PFSK-1 (cell line): ENCODE measurements at regions not wholly inside any gene's neighbourhood (a gene's known extent, or its start where the extent isn't known, plus 50 kb on each side); places are given as distances from the start of the nearest gene placed in this dataset.

Experiments used
- FOXP2 ChIP-seq: optimal IDR thresholded peaks from 2 replicates; pipeline ENCODE3; 2011; ENCODE audit warnings: borderline replicate concordance, control low read depth, inconsistent platforms; ENCODE audit not compliant: insufficient read depth; ENCODE audit errors: extremely low read length, extremely low read depth
- POLR2AphosphoS5 ChIP-seq: IDR thresholded peaks from 2 replicates; pipeline ENCODE4 v1.6.1; 2012; ENCODE audit warnings: low read depth, mild to moderate bottlenecking, control low read depth, low read length, moderate library complexity
- REST ChIP-seq, 2 experiments: IDR thresholded peaks; 2 replicates each; pipeline versions ENCODE4 v1.6.1 to v1.8.0; 2011 to 2012; ENCODE audit warnings: low read depth in 2 of 2, low read length in 2 of 2, control low read depth in 1 of 2, inconsistent platforms in 1 of 2, mild to moderate bottlenecking in 1 of 2, moderate library complexity in 1 of 2; ENCODE audit not compliant: insufficient read depth in 1 of 2
- SIN3A ChIP-seq: IDR thresholded peaks from 2 replicates; pipeline ENCODE4 v1.6.1; 2012; ENCODE audit warnings: mild to moderate bottlenecking, low read length, moderate library complexity, borderline replicate concordance; ENCODE audit not compliant: insufficient read depth
- TAF1 ChIP-seq: IDR thresholded peaks from 2 replicates; pipeline ENCODE4 v1.6.1; 2012; ENCODE audit warnings: low read length, control low read depth, borderline replicate concordance; ENCODE audit not compliant: insufficient read depth

GRCh38 chr1:39089931-39090521 lies 63.9 kb downstream of the NDUFS5 start:
- TF ChIP-seq FOXP2 (no peak), TAF1 (peak; percentile 61; the same call in 1 of the 2 replicates), SIN3A (0 out of 2 replicates have a peak, but pooled peaks have one; percentile 33), POLR2AphosphoS5 (peak; percentile 43; the same call in 1 of the 2 replicates), REST (IDR thresholded peaks at IDR 0.05; ENCODE audit: insufficient read depth in 1 of 2, low read depth in 2 of 2, low read length in 2 of 2) (no peak)

GRCh38 chr1:39090757-39091380 lies 64.7 kb downstream of the NDUFS5 start:
- TF ChIP-seq REST (IDR thresholded peaks at IDR 0.05; ENCODE audit: insufficient read depth in 1 of 2, low read depth in 2 of 2, low read length in 2 of 2): no peak
- no peak for TF ChIP-seq TAF1
- TF ChIP-seq POLR2AphosphoS5: no peak
- TF ChIP-seq SIN3A: no peak
- no peak for TF ChIP-seq FOXP2

- TF ChIP-seq REST (IDR thresholded peaks at IDR 0.05; ENCODE audit: insufficient read depth in 1 of 2, low read depth in 2 of 2, low read length in 2 of 2) (no peak), SIN3A (no peak), TAF1 (no peak), POLR2AphosphoS5 (no peak), FOXP2 (no peak)
Observed at GRCh38 chr1:39091845-39092645, 65.9 kb downstream of the NDUFS5 start.

DNA sequence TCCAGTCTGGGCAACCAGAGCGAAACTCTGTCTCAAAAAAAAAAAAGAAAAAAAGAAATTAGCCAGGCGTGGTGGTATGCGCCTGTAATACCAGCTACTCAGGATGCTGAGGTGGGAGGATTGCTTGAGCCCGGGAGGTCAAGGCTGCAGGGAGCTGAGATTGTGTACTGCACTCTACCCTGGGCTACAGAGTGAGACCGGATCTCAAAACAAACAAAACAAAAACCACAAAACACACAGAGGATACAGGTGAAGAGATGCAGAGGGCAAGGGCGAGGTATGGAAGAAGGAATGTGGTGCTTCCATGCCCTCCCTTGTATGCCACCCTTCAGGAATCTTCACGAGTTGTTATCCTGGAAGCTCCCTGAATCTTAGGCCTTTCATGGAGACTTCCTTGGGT lies 68.5 kb downstream of the NDUFS5 start:
- TF ChIP-seq REST (IDR thresholded peaks at IDR 0.05; ENCODE audit: insufficient read depth in 1 of 2, low read depth in 2 of 2, low read length in 2 of 2) (no peak), SIN3A (no peak), POLR2AphosphoS5 (no peak), TAF1 (no peak), FOXP2 (no peak)
